ENCODE measurements at regions not wholly inside any gene's neighbourhood (a gene's known extent, or its start where the extent isn't known, plus 50 kb on each side); places are given as distances from the start of the nearest gene placed in this dataset.

- no peak for TF ChIP-seq CTCF (IDR thresholded peaks at IDR 0.05 in 4 of 5, conservative IDR thresholded peaks at IDR 0.05 in 1 of 5)
- no peak for TF ChIP-seq POLR2A (IDR thresholded peaks at IDR 0.05)
- H3K9me3 ChIP-seq = no peaks in the 10 kb centered on the region
- H3K4me3 ChIP-seq = no peak overlapping the region
- H3K27me3 ChIP-seq = no peaks in the 10 kb centered on the region
- ATAC-seq (no peak), DNase-seq (no peak)
- no peaks in the 10 kb centered on the region for H3K36me3 ChIP-seq
- intact Hi-C loops (cut with DNase I; ENCODE audit: low total_unique reads) (no loop called here), in situ Hi-C loops (cut with MboI; ENCODE audit: low sequenced_read_pairs in 4 of 4) (no loop called here)
- no peaks in the 10 kb centered on the region for H3K4me1 ChIP-seq
- H3K27ac ChIP-seq = no peak overlapping the region
These were observed 89.0 kb downstream of the CH25H start for GRCh38 chr10:89118091-89118490.

DNA sequence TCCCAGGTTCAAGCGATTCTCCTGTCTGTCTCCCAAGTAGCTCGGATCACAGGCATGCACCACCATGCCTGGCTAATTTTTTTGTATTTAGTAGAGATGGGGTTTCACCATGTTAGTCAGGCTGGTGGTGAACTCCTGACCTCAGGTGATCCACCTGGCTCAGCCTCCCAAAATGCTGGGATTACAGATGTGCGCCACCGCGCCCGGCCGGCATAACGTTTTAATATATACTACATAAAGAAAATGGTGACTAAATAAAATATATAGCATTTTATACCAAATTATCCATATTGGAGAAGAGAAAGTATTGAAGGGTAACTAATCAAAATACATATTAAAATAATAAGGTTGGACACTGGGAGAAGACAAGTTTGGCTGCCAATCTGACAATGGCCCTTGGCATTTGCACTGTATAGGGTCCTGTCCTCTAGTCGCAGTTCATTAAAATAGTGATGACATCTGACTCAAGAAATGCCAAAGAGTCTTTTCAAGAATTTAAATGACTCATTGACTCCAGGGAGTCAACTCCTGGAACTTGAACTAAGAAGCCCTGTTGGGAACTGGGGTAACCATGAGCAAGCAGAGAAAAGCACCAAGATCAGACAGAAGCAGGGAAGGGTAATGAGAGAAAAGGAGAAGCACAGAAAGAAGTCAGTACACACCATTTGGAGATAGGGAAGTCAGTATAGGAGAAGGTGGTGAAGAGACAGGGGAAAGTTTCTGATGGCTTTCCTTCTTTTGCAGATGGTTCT lies 91.1 kb downstream of the CH25H start:
- no peaks in the 10 kb centered on the region for H3K27me3 ChIP-seq
- ATAC-seq (no peak), DNase-seq (no peak)
- no peaks in the 10 kb centered on the region for H3K4me1 ChIP-seq
- no peaks in the 10 kb centered on the region for H3K36me3 ChIP-seq
- intact Hi-C loops (cut with DNase I; ENCODE audit: low total_unique reads) = no loop called here
- H3K4me3 ChIP-seq = no peak overlapping the region
- no peaks in the 10 kb centered on the region for H3K9me3 ChIP-seq
- no peak for TF ChIP-seq CTCF (IDR thresholded peaks at IDR 0.05 in 4 of 5, conservative IDR thresholded peaks at IDR 0.05 in 1 of 5)
- TF ChIP-seq POLR2A (IDR thresholded peaks at IDR 0.05) = no peak
- no peak overlapping the region for H3K27ac ChIP-seq
- in situ Hi-C loops (cut with MboI; ENCODE audit: low sequenced_read_pairs in 4 of 4) = no loop called here

GRCh38 chr10:89114846-89115625 lies 92.1 kb downstream of the CH25H start:
- Histone ChIP-seq H3K27me3 (no peaks in the 10 kb centered on the region), H3K27ac (no peak overlapping the region), H3K4me1 (no peaks in the 10 kb centered on the region), H3K36me3 (no peaks in the 10 kb centered on the region), H3K4me3 (no peak overlapping the region), H3K9me3 (no peaks in the 10 kb centered on the region)
- ATAC-seq (no peak), DNase-seq (no peak)
- TF ChIP-seq CTCF (IDR thresholded peaks at IDR 0.05 in 4 of 5, conservative IDR thresholded peaks at IDR 0.05 in 1 of 5) (no peak), POLR2A (IDR thresholded peaks at IDR 0.05) (no peak)
- in situ Hi-C loops (cut with MboI; ENCODE audit: low sequenced_read_pairs in 4 of 4) = no loop called here
- intact Hi-C loops (cut with DNase I; ENCODE audit: low total_unique reads) = no loop called here

- no peak overlapping the region for H3K27ac ChIP-seq
These were observed 104.4 kb downstream of the CH25H start for GRCh38 chr10:89102735-89103134.

More at GRCh38 chr10:89102735-89103134, 104.4 kb downstream of the CH25H start:
- no peak for ATAC-seq
- in situ Hi-C loops (cut with MboI; ENCODE audit: low sequenced_read_pairs in 4 of 4) = no loop called here
- DNase-seq = no peak
- H3K4me3 ChIP-seq = no peak overlapping the region
- TF ChIP-seq CTCF (IDR thresholded peaks at IDR 0.05 in 4 of 5, conservative IDR thresholded peaks at IDR 0.05 in 1 of 5) = no peak
- no peak for TF ChIP-seq POLR2A (IDR thresholded peaks at IDR 0.05)
- no peaks in the 10 kb centered on the region for H3K9me3 ChIP-seq
- no peaks in the 10 kb centered on the region for H3K4me1 ChIP-seq
- intact Hi-C loops (cut with DNase I; ENCODE audit: low total_unique reads) = no loop called here
- no peaks in the 10 kb centered on the region for H3K27me3 ChIP-seq
- H3K36me3 ChIP-seq = no peaks in the 10 kb centered on the region
